ENCODE measurements at regions not wholly inside any gene's neighbourhood (a gene's known extent, or its start where the extent isn't known, plus 50 kb on each side); places are given as distances from the start of the nearest gene placed in this dataset.

DNA sequence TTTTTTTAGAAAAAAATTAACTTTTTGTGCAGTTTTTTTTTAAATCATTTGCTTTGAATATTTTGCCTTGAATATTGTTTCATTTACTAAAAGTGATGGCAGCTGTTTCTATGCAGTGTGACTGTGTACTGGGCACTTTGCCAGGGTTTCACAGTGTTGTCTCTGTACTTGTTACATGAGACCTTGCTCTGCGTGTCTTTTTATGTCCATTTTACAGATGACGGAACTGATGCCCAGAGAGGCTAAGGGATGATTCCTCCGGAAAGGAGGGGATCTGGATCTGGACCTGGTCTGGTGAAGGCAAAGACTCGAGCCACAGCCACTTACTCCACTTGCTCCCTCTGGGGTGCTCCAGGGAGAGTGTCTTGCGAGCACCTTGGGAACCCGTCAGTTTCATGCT lies 124.8 kb upstream of the PTCH1 start:
- TF ChIP-seq, protein P1, sequence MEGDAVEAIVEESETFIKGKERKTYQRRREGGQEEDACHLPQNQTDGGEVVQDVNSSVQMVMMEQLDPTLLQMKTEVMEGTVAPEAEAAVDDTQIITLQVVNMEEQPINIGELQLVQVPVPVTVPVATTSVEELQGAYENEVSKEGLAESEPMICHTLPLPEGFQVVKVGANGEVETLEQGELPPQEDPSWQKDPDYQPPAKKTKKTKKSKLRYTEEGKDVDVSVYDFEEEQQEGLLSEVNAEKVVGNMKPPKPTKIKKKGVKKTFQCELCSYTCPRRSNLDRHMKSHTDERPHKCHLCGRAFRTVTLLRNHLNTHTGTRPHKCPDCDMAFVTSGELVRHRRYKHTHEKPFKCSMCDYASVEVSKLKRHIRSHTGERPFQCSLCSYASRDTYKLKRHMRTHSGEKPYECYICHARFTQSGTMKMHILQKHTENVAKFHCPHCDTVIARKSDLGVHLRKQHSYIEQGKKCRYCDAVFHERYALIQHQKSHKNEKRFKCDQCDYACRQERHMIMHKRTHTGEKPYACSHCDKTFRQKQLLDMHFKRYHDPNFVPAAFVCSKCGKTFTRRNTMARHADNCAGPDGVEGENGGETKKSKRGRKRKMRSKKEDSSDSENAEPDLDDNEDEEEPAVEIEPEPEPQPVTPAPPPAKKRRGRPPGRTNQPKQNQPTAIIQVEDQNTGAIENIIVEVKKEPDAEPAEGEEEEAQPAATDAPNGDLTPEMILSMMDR (IDR thresholded peaks at IDR 0.05; ENCODE audit: low read depth, low read length): no peak

DNA sequence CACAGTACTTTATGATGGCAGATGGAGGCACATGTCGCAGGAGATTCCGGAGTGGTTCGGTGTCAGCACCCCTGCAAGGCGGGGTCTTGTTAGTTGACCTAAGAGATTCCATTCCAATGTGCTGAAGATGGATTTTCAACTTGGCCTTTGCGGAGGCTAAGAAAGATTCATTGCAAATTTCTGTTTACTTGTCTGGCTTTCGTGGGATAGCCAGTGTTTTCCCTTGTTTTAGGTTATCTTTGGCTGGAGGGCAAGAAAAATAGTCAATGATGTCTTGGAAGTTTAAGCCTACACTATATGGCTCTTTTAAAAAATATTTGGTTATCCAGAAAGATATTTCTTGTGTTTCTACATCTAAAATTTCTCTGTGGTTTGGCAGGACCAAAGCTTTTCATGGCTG lies 123.6 kb upstream of the PTCH1 start:
- TF ChIP-seq, protein P1 (IDR thresholded peaks at IDR 0.05; ENCODE audit: low read depth, low read length): no peak
- DNase-seq (ENCODE audit: extremely low read depth, low read depth): no peak

More for the DNA sequence above, 124.8 kb upstream of the PTCH1 start:
- DNase-seq (ENCODE audit: extremely low read depth, low read depth): no peak

DNA sequence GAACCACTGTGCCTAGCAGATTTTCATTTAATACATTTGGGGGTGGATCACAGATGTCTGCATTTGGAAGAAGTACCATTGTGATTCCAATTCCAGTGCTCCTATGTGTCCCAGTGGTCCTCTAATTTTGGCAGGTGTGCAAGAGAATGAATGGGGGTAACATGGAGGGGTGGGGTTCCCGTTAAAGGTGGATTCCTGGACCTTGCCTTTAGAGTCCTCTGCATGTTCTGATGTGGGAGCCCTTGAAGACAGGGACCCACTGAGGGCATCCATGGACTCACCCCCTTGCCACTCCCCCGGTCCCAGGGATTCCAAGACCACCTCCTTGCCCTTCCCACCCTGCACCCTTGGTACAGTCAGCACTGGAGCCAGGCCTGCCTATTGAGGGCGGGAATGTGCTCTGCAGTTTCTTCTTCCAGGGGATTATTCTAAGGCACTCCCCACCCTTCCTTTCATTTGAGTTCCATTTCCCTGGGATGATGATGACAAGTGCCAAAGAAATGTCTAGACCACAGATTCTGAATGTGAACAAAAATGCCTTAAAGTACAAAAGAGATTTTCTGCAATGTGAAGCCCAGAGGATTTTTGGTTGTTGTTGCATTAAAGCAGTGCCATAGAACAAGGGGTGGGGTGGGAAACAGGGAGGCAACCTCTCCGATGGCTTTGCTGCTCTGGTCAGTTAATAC lies 119.4 kb upstream of the PTCH1 start:
- TF ChIP-seq, protein P1 (IDR thresholded peaks at IDR 0.05; ENCODE audit: low read depth, low read length): no peak
- no peak for DNase-seq (ENCODE audit: extremely low read depth, low read depth)

DNA sequence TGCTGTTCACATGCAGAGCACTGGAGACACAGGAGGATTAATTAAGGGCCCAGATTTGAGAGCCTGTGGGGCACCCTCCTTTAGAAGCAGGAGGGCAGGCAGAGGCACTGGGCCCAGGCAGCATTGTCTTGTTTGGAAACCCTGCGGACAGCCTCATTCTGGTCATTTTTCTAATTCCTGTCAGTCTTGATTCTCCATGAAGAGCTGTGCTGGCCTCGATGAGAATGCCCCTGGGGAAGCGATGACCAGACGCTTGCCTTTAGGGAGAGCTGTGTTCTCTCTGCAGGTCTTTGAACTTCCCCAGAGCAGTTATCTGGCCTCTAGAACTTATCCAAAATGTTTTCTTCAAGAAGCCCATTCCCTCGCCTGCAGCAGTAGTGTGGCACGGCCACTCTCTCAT lies 117.8 kb upstream of the PTCH1 start:
- TF ChIP-seq, protein P1 (IDR thresholded peaks at IDR 0.05; ENCODE audit: low read depth, low read length): no peak
- DNase-seq (ENCODE audit: extremely low read depth, low read depth): no peak

DNA sequence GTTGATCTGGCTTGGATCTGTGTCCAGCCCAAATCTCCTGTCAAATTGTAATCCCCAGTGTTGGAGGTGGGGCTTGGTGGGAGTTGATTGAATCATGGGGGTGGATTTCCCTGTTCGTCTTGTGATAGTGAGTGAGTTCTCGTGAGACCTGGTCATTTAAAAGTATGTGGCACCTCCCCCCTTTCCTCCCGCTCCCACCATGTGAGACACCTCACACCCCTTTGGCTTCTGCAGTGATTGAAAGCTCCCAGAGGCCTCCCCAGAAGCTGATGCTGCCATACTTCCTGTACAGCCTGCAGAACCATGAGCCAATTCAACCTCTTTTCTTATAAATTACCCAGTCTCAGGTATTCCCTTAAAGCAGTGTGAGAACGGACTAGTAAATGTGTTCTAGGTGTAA lies 117.3 kb upstream of the PTCH1 start:
- TF ChIP-seq, protein P1 (IDR thresholded peaks at IDR 0.05; ENCODE audit: low read depth, low read length): no peak
- no peak for DNase-seq (ENCODE audit: extremely low read depth, low read depth)

DNA sequence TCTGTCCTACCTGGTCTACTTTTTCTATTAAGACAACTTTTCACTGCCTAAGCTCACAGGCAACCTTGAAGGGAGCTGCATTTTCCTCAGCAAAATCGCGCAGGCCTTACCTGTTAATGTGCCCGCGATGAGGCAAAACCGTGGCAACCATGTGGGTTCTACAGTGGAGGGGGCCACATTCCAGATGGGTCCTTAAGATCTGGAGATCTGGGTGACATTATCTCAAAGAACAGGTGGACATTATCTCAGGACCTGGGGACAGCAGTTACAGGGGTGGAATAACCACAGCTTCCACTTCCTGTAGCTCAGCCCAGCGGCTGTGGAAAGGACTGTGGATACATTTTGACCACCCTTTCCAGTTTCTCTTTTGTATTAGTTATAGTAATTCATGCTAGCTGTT lies 112.8 kb upstream of the PTCH1 start:
- no peak for DNase-seq (ENCODE audit: extremely low read depth, low read depth)
- TF ChIP-seq, protein P1 (IDR thresholded peaks at IDR 0.05; ENCODE audit: low read depth, low read length): no peak

DNA sequence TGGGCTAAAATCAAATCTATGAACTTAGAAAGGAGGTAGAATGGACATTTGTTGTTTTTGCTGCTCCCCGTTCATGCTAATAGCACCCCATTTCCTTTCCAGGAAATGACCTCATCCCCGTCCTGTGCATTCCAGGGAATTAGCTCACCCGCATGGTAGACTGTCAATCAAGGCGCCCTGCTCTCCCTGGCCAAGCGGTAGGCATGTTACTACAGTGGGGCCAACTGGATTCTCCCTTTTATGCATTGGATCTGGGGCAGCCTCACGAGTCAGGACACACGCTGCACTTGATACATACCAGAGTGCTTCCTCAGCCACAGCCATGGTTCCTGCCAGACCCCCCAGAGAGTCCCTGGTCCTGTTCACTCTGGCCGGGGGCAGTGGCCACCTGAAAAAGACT lies 111.0 kb upstream of the PTCH1 start:
- TF ChIP-seq, protein P1 (IDR thresholded peaks at IDR 0.05; ENCODE audit: low read depth, low read length): no peak
- no peak for DNase-seq (ENCODE audit: extremely low read depth, low read depth)

Data from AG09319 (cell line).